Esophagus muscularis mucosa (tissue), 3 donors: ENCODE measurements at regions not wholly inside any gene's neighbourhood (a gene's known extent, or its start where the extent isn't known, plus 50 kb on each side); places are given as distances from the start of the nearest gene placed in this dataset.

Source experiments
- CTCF ChIP-seq, 3 experiments: fragments of 200-600 bp in 2 of 3; fragments of 450-650 bp in 1 of 3; sonication (generic) in 2 of 3; IDR thresholded peaks; one replicate each; pipeline ENCODE4 v1.5.1; 2017 to 2019; ENCODE audit warnings: antibody characterized with exemption in 3 of 3, mild to moderate bottlenecking in 2 of 3, moderate library complexity in 1 of 3
- POLR2A ChIP-seq: fragments of 450-650 bp; IDR thresholded peaks from one replicate; pipeline ENCODE4 v1.6.1; 2017; ENCODE audit warnings: antibody characterized with exemption, moderate library complexity, mild to moderate bottlenecking, low read depth
- POLR2AphosphoS5 ChIP-seq, 2 donors: sonication (generic); formaldehyde crosslinking; IDR thresholded peaks; one replicate each; pipeline ENCODE4 v1.6.1; 2017; ENCODE audit warnings: antibody characterized with exemption in 2 of 2

DNA sequence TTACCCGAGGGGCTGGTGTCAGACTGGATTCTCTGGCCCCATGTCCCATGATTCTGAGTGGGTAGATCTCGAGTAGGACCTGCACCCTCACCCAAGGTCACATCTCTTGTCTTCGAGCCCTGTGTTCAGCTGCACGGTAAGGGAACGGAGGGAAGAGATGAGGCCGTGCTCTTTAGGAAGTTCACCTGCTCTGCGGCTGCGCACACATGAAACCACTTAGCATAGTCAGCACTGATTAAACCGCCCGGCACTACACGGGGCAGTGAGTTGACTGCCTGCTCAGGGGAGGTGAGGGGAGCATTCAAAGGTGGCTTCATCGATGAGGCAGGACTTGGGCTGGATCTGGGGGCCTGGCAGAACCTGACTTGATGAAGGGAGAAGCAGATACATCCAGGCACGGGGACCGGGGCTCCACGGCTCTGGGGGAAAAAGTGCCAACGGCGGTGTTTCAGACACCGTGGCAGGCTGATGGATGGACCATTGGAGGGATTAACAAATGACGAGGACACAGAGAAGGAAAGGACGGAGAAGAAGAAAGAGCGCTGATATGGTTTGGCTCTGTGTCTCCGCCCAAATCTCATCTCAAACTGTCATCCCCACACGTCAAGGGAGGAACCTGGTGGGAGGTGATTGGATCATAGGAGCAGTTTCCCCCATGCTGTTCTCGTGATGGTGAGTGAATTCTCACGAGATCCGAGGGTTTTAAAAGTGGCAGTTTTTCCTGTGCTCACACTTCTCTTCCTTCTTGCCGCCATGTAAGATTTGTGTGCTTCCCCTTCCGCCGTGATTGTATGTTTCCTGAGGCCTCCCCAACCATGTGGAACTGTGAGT lies 248.6 kb downstream of the CYP26B1 start:
- no peak for TF ChIP-seq CTCF (IDR thresholded peaks at IDR 0.05)
- no peak for TF ChIP-seq POLR2AphosphoS5 (IDR thresholded peaks at IDR 0.05)
- no peak for TF ChIP-seq POLR2A
